SK-N-MC (cell line): ENCODE measurements at regions not wholly inside any gene's neighbourhood (a gene's known extent, or its start where the extent isn't known, plus 50 kb on each side); places are given as distances from the start of the nearest gene placed in this dataset.

Experiments used
- EZH2 ChIP-seq: fragments of 200-600 bp; sonication (generic); IDR thresholded peaks from one replicate; pipeline ENCODE4 v1.6.1; 2017; ENCODE audit warnings: antibody characterized with exemption
- POLR2AphosphoS5 ChIP-seq: IDR thresholded peaks from 2 replicates; pipeline ENCODE4 v1.6.1; 2012; ENCODE audit warnings: mild to moderate bottlenecking, low read depth, low read length, borderline replicate concordance

- TF ChIP-seq EZH2 (no peak), POLR2AphosphoS5 (no peak)
Measured at GRCh38 chr2:129428086-129428660, 551.3 kb upstream of the RAB6C start.
